SK-N-SH treated with all-trans-retinoic acid at 6 μM for 48 hours (cell line): ENCODE measurements at regions not wholly inside any gene's neighbourhood (a gene's known extent, or its start where the extent isn't known, plus 50 kb on each side); places are given as distances from the start of the nearest gene placed in this dataset.

Experiments used
- ATAC-seq: fragments of 200-7000 bp; cut with Tn5 transposase; 3 replicates; pipeline ENCODE4 v1.9.1; 2020; ENCODE audit warnings: mild to moderate bottlenecking, moderate library complexity
- ARNTL ChIP-seq: fragments of 450-650 bp; formaldehyde crosslinking; IDR thresholded peaks from 2 replicates; pipeline ENCODE4 v1.5.0; 2020; ENCODE audit warnings: low read depth, mild to moderate bottlenecking, moderate library complexity, borderline replicate concordance
- BACH2 ChIP-seq: fragments of 250-450 bp; sonication (Bioruptor Pico); IDR thresholded peaks from 2 replicates; pipeline ENCODE4 v1.9.0; 2021; ENCODE audit warnings: mild to moderate bottlenecking, borderline replicate concordance
- CREB5 ChIP-seq: fragments of 250-450 bp; sonication (Bioruptor Pico); IDR thresholded peaks from 2 replicates; pipeline ENCODE4 v1.5.1; 2020; ENCODE audit warnings: low read depth, mild to moderate bottlenecking, moderate library complexity
- CSDC2 ChIP-seq: fragments of 250-450 bp; sonication (Bioruptor Pico); IDR thresholded peaks from 2 replicates; pipeline ENCODE4 v1.5.0; 2020; ENCODE audit warnings: mild to moderate bottlenecking, moderate library complexity
- ESRRG ChIP-seq: fragments of 250-450 bp; sonication (Bioruptor Pico); IDR thresholded peaks from 2 replicates; pipeline ENCODE4 v1.6.1; 2021; ENCODE audit warnings: mild to moderate bottlenecking
- GLIS3 ChIP-seq: fragments of 250-450 bp; sonication (Bioruptor Pico); IDR thresholded peaks from 2 replicates; pipeline ENCODE4 v1.5.0; 2020; ENCODE audit warnings: mild to moderate bottlenecking, moderate library complexity
- ISL1 ChIP-seq: fragments of 250-450 bp; sonication (Bioruptor Pico); IDR thresholded peaks from 2 replicates; pipeline ENCODE4 v2.1.2; 2022; ENCODE audit warnings: mild to moderate bottlenecking, moderate library complexity
- PPARA ChIP-seq: fragments of 250-450 bp; sonication (Bioruptor Pico); IDR thresholded peaks from 2 replicates; pipeline ENCODE4 v1.5.0; 2020; ENCODE audit warnings: mild to moderate bottlenecking, borderline replicate concordance
- RARB ChIP-seq: fragments of 250-450 bp; sonication (Bioruptor Pico); IDR thresholded peaks from 2 replicates; pipeline ENCODE4 v1.8.0; 2021; ENCODE audit warnings: mild to moderate bottlenecking, moderate library complexity
- SNAI2 ChIP-seq: fragments of 250-450 bp; sonication (Bioruptor Pico); IDR thresholded peaks from 2 replicates; pipeline ENCODE4 v1.5.0; 2020; ENCODE audit warnings: mild to moderate bottlenecking, moderate library complexity
- TOX ChIP-seq: fragments of 250-450 bp; sonication (Bioruptor Pico); IDR thresholded peaks from 2 replicates; pipeline ENCODE4 v1.8.0; 2021; ENCODE audit warnings: mild to moderate bottlenecking, moderate library complexity, borderline replicate concordance
- ZC3H10 ChIP-seq: fragments of 250-450 bp; sonication (Bioruptor Pico); IDR thresholded peaks from 2 replicates; pipeline ENCODE4 v1.5.1; 2021; ENCODE audit warnings: mild to moderate bottlenecking, moderate library complexity
- ZFP3 ChIP-seq: fragments of 250-450 bp; sonication (Bioruptor Pico); IDR thresholded peaks from 2 replicates; pipeline ENCODE4 v1.5.0; 2020; ENCODE audit warnings: mild to moderate bottlenecking, moderate library complexity
- ZFP30 ChIP-seq: fragments of 450-650 bp; formaldehyde crosslinking; IDR thresholded peaks from 2 replicates; pipeline ENCODE4 v1.5.0; 2022; ENCODE audit warnings: mild to moderate bottlenecking, moderate library complexity
- ZNF565 ChIP-seq: fragments of 450-650 bp; formaldehyde crosslinking; conservative IDR thresholded peaks from 2 replicates; pipeline ENCODE4 v1.5.0; 2020; ENCODE audit warnings: low read depth, mild to moderate bottlenecking, moderate library complexity
- ZNF70 ChIP-seq: fragments of 450-650 bp; formaldehyde crosslinking; IDR thresholded peaks from 2 replicates; pipeline ENCODE4 v1.5.0; 2020; ENCODE audit warnings: mild to moderate bottlenecking, moderate library complexity
- ZNF8 ChIP-seq: fragments of 450-650 bp; formaldehyde crosslinking; IDR thresholded peaks from 2 replicates; pipeline ENCODE4 v1.5.0; 2020; ENCODE audit warnings: mild to moderate bottlenecking, moderate library complexity
- TF ChIP-seq, protein P1 (sequence below): fragments of 250-450 bp; sonication (Bioruptor Pico); IDR thresholded peaks from 2 replicates; pipeline ENCODE4 v1.5.1; 2021; ENCODE audit warnings: mild to moderate bottlenecking, moderate library complexity
- TF ChIP-seq, protein P2 (sequence below): fragments of 250-450 bp; sonication (Bioruptor Pico); IDR thresholded peaks from 2 replicates; pipeline ENCODE4 v1.8.0; 2021; ENCODE audit warnings: low read depth, mild to moderate bottlenecking, moderate library complexity, borderline replicate concordance
- TF ChIP-seq, protein P3 (sequence below): fragments of 250-450 bp; sonication (Bioruptor Pico); IDR thresholded peaks from 2 replicates; pipeline ENCODE4 v1.5.0; 2020; ENCODE audit warnings: mild to moderate bottlenecking, moderate library complexity

DNA sequence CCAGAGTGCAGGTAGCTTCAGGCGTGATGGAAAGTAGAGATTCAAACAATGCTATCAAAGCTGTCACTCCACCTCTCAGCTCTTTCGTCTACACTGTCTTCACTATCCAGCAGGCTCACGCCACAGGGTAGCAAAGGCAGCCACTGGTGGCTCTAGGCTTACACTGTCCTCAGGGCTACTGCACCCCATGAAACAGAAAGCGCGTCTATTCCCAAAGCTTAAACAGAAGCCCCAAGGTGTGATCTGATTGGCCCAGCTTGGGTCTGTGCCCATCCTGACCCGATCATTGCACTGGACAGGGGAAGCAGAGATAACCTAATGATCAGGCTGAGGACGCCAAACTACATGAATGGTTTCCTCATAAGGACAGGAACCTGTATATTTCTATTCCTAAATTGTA, 100.1 kb downstream of the PDCL3 start:
- no peak for TF ChIP-seq ZC3H10 (CRISPR knock-in tag)
- TF ChIP-seq CSDC2 (CRISPR knock-in tag) = no peak
- TF ChIP-seq, protein P1, sequence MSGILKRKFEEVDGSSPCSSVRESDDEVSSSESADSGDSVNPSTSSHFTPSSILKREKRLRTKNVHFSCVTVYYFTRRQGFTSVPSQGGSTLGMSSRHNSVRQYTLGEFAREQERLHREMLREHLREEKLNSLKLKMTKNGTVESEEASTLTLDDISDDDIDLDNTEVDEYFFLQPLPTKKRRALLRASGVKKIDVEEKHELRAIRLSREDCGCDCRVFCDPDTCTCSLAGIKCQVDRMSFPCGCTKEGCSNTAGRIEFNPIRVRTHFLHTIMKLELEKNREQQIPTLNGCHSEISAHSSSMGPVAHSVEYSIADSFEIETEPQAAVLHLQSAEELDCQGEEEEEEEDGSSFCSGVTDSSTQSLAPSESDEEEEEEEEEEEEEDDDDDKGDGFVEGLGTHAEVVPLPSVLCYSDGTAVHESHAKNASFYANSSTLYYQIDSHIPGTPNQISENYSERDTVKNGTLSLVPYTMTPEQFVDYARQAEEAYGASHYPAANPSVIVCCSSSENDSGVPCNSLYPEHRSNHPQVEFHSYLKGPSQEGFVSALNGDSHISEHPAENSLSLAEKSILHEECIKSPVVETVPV (CRISPR knock-in tag) = no peak
- TF ChIP-seq, protein P2, sequence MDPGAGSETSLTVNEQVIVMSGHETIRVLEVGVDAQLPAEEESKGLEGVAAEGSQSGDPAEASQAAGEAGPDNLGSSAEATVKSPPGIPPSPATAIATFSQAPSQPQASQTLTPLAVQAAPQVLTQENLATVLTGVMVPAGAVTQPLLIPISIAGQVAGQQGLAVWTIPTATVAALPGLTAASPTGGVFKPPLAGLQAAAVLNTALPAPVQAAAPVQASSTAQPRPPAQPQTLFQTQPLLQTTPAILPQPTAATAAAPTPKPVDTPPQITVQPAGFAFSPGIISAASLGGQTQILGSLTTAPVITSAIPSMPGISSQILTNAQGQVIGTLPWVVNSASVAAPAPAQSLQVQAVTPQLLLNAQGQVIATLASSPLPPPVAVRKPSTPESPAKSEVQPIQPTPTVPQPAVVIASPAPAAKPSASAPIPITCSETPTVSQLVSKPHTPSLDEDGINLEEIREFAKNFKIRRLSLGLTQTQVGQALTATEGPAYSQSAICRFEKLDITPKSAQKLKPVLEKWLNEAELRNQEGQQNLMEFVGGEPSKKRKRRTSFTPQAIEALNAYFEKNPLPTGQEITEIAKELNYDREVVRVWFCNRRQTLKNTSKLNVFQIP (CRISPR knock-in tag) = no peak
- TF ChIP-seq RARB (CRISPR knock-in tag) = no peak
- no peak for TF ChIP-seq ZNF70 (CRISPR knock-in tag)
- TF ChIP-seq ZFP3 = no peak
- no peak for TF ChIP-seq ISL1
- TF ChIP-seq ARNTL (CRISPR knock-in tag) = no peak
- TF ChIP-seq ZNF8 (CRISPR knock-in tag) = no peak
- no peak for ATAC-seq

- TF ChIP-seq PPARA (CRISPR knock-in tag) = no peak
- no peak for TF ChIP-seq ZC3H10 (CRISPR knock-in tag)
- TF ChIP-seq, protein P2 (CRISPR knock-in tag) = no peak
- no peak for TF ChIP-seq TOX (CRISPR knock-in tag)
- TF ChIP-seq, protein P1 (CRISPR knock-in tag) = no peak
- no peak for ATAC-seq
Measured at GRCh38 chr2:100664021-100664755, 101.4 kb downstream of the PDCL3 start.

- TF ChIP-seq SNAI2 (CRISPR knock-in tag) = no peak
- TF ChIP-seq ZFP30 (CRISPR knock-in tag) = no peak
- TF ChIP-seq ZNF8 (CRISPR knock-in tag) = no peak
- no peak for TF ChIP-seq ZC3H10 (CRISPR knock-in tag)
- no peak for TF ChIP-seq ZNF565 (CRISPR knock-in tag)
- no peak for TF ChIP-seq ARNTL (CRISPR knock-in tag)
- TF ChIP-seq ZNF70 (CRISPR knock-in tag) = no peak
- no peak for TF ChIP-seq PPARA (CRISPR knock-in tag)
- TF ChIP-seq, protein P3, sequence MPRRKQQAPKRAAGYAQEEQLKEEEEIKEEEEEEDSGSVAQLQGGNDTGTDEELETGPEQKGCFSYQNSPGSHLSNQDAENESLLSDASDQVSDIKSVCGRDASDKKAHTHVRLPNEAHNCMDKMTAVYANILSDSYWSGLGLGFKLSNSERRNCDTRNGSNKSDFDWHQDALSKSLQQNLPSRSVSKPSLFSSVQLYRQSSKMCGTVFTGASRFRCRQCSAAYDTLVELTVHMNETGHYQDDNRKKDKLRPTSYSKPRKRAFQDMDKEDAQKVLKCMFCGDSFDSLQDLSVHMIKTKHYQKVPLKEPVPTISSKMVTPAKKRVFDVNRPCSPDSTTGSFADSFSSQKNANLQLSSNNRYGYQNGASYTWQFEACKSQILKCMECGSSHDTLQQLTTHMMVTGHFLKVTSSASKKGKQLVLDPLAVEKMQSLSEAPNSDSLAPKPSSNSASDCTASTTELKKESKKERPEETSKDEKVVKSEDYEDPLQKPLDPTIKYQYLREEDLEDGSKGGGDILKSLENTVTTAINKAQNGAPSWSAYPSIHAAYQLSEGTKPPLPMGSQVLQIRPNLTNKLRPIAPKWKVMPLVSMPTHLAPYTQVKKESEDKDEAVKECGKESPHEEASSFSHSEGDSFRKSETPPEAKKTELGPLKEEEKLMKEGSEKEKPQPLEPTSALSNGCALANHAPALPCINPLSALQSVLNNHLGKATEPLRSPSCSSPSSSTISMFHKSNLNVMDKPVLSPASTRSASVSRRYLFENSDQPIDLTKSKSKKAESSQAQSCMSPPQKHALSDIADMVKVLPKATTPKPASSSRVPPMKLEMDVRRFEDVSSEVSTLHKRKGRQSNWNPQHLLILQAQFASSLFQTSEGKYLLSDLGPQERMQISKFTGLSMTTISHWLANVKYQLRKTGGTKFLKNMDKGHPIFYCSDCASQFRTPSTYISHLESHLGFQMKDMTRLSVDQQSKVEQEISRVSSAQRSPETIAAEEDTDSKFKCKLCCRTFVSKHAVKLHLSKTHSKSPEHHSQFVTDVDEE = no peak
- TF ChIP-seq CSDC2 (CRISPR knock-in tag) = no peak
- no peak for TF ChIP-seq ESRRG (CRISPR knock-in tag)
- no peak for TF ChIP-seq RARB (CRISPR knock-in tag)
- no peak for TF ChIP-seq BACH2 (CRISPR knock-in tag)
- TF ChIP-seq, protein P1 (CRISPR knock-in tag) = no peak
- no peak for TF ChIP-seq GLIS3
- no peak for TF ChIP-seq ZFP3
- no peak for TF ChIP-seq CREB5 (CRISPR knock-in tag)
- no peak for ATAC-seq
Measured at GRCh38 chr2:100664756-100665101, 101.9 kb downstream of the PDCL3 start.
